ENCODE measurements at regions not wholly inside any gene's neighbourhood (a gene's known extent, or its start where the extent isn't known, plus 50 kb on each side); places are given as distances from the start of the nearest gene placed in this dataset.

DNA sequence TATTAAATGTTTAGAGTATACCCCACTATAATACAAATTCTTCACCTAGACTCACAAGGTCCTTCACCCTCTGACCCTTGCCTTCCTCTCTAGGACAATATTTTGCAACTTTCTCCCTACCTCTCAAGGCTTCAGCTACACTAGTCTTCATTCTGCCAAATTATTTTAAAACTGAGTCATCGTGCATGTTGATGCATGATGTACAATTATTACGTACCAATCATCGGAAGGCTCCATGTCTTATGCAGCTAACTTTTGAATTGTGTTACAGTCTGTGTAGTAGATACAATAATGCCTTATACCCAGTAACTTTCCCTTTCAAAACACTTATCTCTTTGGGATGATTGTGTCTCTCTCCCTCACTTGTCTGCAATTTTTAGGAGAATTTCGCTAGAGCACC, 98.5 kb upstream of the ROBO2 start:
- TF ChIP-seq POLR2AphosphoS5 (IDR thresholded peaks at IDR 0.05; ENCODE audit: low read depth, low read length): no peak
- no peak for TF ChIP-seq TAF1 (IDR thresholded peaks at IDR 0.05; ENCODE audit: borderline replicate concordance, insufficient read depth, low read length)
- TF ChIP-seq SIN3A (IDR thresholded peaks at IDR 0.05; ENCODE audit: borderline replicate concordance, insufficient read depth, low read length): no peak
- TF ChIP-seq, protein P1, sequence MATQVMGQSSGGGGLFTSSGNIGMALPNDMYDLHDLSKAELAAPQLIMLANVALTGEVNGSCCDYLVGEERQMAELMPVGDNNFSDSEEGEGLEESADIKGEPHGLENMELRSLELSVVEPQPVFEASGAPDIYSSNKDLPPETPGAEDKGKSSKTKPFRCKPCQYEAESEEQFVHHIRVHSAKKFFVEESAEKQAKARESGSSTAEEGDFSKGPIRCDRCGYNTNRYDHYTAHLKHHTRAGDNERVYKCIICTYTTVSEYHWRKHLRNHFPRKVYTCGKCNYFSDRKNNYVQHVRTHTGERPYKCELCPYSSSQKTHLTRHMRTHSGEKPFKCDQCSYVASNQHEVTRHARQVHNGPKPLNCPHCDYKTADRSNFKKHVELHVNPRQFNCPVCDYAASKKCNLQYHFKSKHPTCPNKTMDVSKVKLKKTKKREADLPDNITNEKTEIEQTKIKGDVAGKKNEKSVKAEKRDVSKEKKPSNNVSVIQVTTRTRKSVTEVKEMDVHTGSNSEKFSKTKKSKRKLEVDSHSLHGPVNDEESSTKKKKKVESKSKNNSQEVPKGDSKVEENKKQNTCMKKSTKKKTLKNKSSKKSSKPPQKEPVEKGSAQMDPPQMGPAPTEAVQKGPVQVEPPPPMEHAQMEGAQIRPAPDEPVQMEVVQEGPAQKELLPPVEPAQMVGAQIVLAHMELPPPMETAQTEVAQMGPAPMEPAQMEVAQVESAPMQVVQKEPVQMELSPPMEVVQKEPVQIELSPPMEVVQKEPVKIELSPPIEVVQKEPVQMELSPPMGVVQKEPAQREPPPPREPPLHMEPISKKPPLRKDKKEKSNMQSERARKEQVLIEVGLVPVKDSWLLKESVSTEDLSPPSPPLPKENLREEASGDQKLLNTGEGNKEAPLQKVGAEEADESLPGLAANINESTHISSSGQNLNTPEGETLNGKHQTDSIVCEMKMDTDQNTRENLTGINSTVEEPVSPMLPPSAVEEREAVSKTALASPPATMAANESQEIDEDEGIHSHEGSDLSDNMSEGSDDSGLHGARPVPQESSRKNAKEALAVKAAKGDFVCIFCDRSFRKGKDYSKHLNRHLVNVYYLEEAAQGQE (IDR thresholded peaks at IDR 0.05; ENCODE audit: insufficient read depth in 1 of 2, low read depth in 2 of 2, low read length in 2 of 2): no peak
